GM18868 (cell line): ENCODE measurements at regions not wholly inside any gene's neighbourhood (a gene's known extent, or its start where the extent isn't known, plus 50 kb on each side); places are given as distances from the start of the nearest gene placed in this dataset.

Experiments
- ATAC-seq: cut with Tn5 transposase; IDR thresholded peaks from one replicate; pipeline ENCODE4 v1.9.1; 2021; ENCODE audit warnings: mild to moderate bottlenecking, moderate library complexity; ENCODE audit not compliant: unreplicated experiment

- no peak for ATAC-seq
These were observed 1072.3 kb downstream of the RAPGEF2 start for GRCh38 chr4:160175064-160175643.

- no peak for ATAC-seq
These were observed 1077.3 kb downstream of the RAPGEF2 start for GRCh38 chr4:160180211-160180610.

GRCh38 chr4:160182727-160183126 is 1079.8 kb downstream of the RAPGEF2 start:
- ATAC-seq, result no peak

GRCh38 chr4:160184884-160185283 is 1082.0 kb downstream of the RAPGEF2 start:
- no peak for ATAC-seq

GRCh38 chr4:160193787-160194186 is 1090.9 kb downstream of the RAPGEF2 start:
- no peak for ATAC-seq

- ATAC-seq, result no peak
These were observed 1091.8 kb downstream of the RAPGEF2 start for GRCh38 chr4:160194716-160195115.

GRCh38 chr4:160202802-160203201 is 1099.9 kb downstream of the RAPGEF2 start:
- ATAC-seq, result peak; percentile 82

- ATAC-seq, result no peak
These were observed 1109.2 kb downstream of the RAPGEF2 start for GRCh38 chr4:160212078-160212477.

GRCh38 chr4:160213366-160213765 is 1110.5 kb downstream of the RAPGEF2 start:
- no peak for ATAC-seq

- no peak for ATAC-seq
These were observed 1114.5 kb downstream of the RAPGEF2 start for GRCh38 chr4:160217352-160217751.

GRCh38 chr4:160224049-160224448 is 1121.2 kb downstream of the RAPGEF2 start:
- no peak for ATAC-seq

GRCh38 chr4:160233141-160233540 is 1130.3 kb downstream of the RAPGEF2 start:
- no peak for ATAC-seq

- no peak for ATAC-seq
These were observed 1132.4 kb downstream of the RAPGEF2 start for GRCh38 chr4:160235285-160235684.

GRCh38 chr4:160235771-160236170 is 1132.9 kb downstream of the RAPGEF2 start:
- no peak for ATAC-seq

- ATAC-seq, result no peak
These were observed 1135.9 kb downstream of the RAPGEF2 start for GRCh38 chr4:160238790-160239189.

GRCh38 chr4:160247091-160247656 is 1144.3 kb downstream of the RAPGEF2 start:
- no peak for ATAC-seq

- no peak for ATAC-seq
These were observed 1148.8 kb downstream of the RAPGEF2 start for GRCh38 chr4:160251522-160252170.

GRCh38 chr4:160257318-160257717 is 1154.4 kb downstream of the RAPGEF2 start:
- no peak for ATAC-seq

GRCh38 chr4:160265014-160265413 is 1162.1 kb downstream of the RAPGEF2 start:
- no peak for ATAC-seq

- no peak for ATAC-seq
These were observed 1163.0 kb downstream of the RAPGEF2 start for GRCh38 chr4:160265836-160266235.

GRCh38 chr4:160276785-160277325 is 1174.0 kb downstream of the RAPGEF2 start:
- no peak for ATAC-seq

- ATAC-seq, result no peak
These were observed 1180.2 kb downstream of the RAPGEF2 start for GRCh38 chr4:160283081-160283480.
